COLO668 (cell line): ENCODE measurements at regions not wholly inside any gene's neighbourhood (a gene's known extent, or its start where the extent isn't known, plus 50 kb on each side); places are given as distances from the start of the nearest gene placed in this dataset.

ENCODE experiments used
- DNase-seq: peaks from one replicate; lab custom pipeline; 2025; ENCODE audit not compliant: unreplicated experiment; lab: John Stamatoyannopoulos, UW

- DNase-seq = peak; percentile 16
Observed at GRCh38 chr2:45275242-45275805, 266.1 kb upstream of the SIX2 start.

- peak; percentile 74 for DNase-seq
Observed at GRCh38 chr2:45274250-45274926, 265.1 kb upstream of the SIX2 start.

GRCh38 chr2:45273412-45274249, 264.4 kb upstream of the SIX2 start:
- peak; percentile 29 for DNase-seq

- DNase-seq = no peak
Observed at GRCh38 chr2:45272549-45273265, 263.5 kb upstream of the SIX2 start.

- DNase-seq = no peak
Observed at GRCh38 chr2:45269149-45269793, 260.0 kb upstream of the SIX2 start.

- DNase-seq = no peak
Observed at GRCh38 chr2:45268631-45269030, 259.4 kb upstream of the SIX2 start.

- peak; percentile 45 for DNase-seq
Observed at GRCh38 chr2:45267062-45267792, 258.0 kb upstream of the SIX2 start.

GRCh38 chr2:45265336-45265735, 256.1 kb upstream of the SIX2 start:
- DNase-seq = no peak

- DNase-seq = no peak
Observed at GRCh38 chr2:45264227-45265225, 255.3 kb upstream of the SIX2 start.

- DNase-seq = peak; percentile 62
Observed at GRCh38 chr2:45263147-45263546, 253.9 kb upstream of the SIX2 start.

- no peak for DNase-seq
Observed at GRCh38 chr2:45261746-45262145, 252.5 kb upstream of the SIX2 start.

GRCh38 chr2:45260946-45261345, 251.7 kb upstream of the SIX2 start:
- DNase-seq = no peak

GRCh38 chr2:45259547-45260160, 250.4 kb upstream of the SIX2 start:
- no peak for DNase-seq

- DNase-seq = peak; percentile 80
Observed at GRCh38 chr2:45259138-45259537, 249.9 kb upstream of the SIX2 start.

GRCh38 chr2:45258311-45258710, 249.1 kb upstream of the SIX2 start:
- no peak for DNase-seq

GRCh38 chr2:45257820-45258219, 248.6 kb upstream of the SIX2 start:
- DNase-seq = no peak

- DNase-seq = peak; percentile 91
Observed at GRCh38 chr2:45256867-45257641, 247.8 kb upstream of the SIX2 start.
